GM21423 (cell line): ENCODE measurements at regions not wholly inside any gene's neighbourhood (a gene's known extent, or its start where the extent isn't known, plus 50 kb on each side); places are given as distances from the start of the nearest gene placed in this dataset.
A peak's percentile ranks its signal among the peaks of the same experiment; 100 is the strongest.

Experiments used
- ATAC-seq: cut with Tn5 transposase; IDR thresholded peaks from one replicate; pipeline ENCODE4 v1.9.1; 2021; ENCODE audit warnings: mild to moderate bottlenecking, moderate library complexity; ENCODE audit not compliant: unreplicated experiment

DNA sequence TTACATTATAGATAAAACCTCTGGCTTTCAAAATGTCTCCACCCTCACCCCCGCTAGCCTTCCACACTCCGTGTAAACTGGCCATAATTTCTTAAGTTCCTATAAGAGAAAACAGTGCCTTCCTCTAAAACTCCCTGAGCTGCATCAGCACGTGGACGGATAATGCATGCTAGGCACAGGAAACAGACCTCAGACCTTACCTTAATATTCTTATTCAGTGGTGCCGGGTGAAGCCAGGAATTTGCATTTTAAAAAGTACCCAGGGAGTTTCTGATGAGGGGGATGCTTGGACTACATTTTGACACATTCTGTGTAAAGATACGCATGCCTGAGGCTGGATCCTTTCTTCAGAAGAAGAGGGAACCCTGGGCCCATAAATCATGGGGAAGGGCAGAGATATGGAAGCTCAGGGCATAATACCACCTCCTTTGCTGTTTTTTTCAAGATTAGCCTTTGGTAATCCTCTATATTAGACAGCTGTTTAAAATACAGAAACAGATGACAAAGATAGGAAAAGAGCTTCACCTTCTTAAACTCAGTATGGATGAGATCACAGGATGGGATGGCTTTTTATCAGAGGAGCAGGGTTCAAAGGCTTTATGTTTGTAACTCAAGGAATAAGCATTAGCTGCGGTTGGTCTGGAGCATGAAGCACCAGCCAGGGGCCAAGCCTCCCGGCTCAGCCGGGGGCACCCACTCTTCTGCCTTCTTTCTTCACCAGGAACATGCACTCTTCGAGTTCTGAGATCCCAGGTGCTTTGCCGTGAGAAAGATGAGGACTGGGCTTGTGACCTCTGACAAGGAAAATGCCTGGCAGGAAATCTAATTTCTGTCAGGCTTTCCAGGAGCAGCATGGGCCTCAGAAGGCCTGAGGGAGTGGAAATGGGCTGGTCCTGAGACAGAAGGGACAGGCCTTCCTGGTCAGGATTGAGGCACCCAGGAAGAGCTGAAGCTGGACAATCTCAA, 218.1 kb upstream of the SOX4 start:
- ATAC-seq, result peak; percentile 56

DNA sequence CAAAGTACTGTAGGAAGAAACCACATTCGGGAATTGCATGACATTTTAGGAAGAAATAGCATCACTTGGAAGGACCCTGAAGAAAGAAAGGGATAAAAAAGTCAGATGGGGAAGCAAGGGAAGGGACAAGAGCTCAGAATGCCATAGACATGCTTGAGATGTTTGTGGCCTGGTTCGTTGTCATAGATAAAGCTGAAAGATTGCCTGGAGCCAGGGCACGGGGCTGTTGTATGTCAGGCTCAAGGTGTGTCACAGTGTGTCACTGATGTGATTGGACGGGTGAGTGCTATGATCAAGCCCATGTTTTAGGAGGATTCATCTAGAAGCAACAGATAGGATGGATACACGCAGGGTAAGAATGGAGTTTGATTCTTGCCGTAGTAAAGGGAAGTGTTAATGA, 216.2 kb upstream of the SOX4 start:
- ATAC-seq, result no peak

DNA sequence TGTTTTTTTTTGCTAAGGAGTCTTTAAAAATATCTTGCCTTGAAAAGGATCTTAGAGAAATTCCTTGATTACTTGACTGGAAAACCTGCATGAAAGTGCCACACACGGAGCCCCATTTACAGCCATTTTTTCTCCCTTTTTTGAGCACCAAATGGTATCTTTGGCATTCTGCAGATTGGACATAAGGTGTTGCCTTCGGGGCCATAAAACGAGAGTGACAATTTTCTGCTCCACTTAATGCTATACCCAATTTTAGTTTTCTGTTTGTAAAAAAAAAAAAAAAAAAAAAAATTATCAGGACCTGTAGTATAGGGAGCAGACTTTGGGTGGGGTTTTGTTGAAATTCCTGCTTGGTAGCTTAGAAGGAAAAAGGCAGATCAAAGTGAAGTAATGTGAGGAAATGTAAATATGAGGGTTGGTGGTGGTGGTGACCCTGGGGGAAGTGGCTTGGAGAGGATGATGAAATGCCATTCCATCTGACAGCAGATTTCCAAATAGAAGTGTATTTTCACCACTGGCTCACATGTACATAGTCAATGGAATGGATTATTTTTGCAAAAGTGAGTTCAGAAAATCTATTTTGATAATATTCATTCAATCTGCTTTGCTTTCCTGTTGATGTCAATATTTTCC, 212.1 kb upstream of the SOX4 start:
- no peak for ATAC-seq

DNA sequence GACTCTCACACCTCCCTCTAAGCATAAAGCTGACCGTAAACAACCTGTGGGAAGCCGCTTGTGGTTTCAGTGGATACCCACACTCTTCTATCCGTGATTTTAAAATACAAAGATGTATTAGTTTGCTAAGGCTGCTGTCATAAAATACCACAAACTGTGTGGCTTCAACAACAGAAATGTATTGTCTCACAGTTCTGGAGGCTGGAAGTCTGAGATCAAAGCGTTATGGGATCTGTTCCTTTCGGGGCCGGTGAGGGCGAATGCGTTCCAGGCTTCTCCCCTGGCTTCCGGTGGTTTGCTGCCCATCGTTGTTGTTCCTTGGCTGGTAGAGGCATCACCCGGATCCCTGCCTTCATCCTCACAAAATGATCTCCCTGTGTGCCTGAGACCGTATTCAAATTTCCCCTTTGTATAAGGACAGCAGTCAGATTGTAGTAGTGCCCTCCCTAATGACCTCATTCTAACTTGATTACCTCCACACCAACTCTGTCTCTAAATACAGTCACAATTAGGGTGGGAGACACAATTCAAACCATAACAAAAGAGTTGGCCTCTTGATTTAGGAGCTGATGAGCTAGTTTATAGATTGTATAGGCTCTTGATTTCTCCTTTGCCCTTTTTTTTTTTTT, 210.6 kb upstream of the SOX4 start:
- no peak for ATAC-seq

DNA sequence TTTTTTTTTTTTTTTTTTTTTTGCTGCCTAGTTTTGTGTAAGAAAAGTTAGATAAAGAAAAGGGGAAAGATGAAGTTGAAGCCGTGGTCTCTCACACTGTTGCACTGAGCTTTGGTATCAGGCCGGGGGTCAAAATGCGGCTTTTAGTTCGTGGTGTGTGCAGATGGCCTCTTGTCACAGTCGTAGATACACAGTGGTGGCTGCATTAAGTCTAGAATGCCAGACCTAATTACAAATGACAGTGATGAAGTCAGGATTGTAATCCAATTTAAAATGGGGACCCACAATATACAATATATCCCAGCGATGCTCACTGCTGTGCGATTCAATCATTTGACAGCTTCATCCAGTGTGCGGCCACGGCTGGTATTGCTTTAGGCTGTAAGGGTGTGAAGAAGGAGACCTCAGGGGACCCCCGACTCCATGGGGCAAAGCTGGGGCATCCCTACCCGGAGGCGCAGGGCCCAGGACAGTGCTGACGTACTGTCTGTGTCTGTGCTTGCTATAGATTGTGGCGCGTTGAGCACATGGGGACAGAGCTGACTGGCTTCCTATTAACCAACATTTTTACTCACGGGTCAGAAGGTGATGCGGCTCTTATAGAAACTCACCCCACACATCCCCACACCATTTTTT, 210.0 kb upstream of the SOX4 start:
- no peak for ATAC-seq

DNA sequence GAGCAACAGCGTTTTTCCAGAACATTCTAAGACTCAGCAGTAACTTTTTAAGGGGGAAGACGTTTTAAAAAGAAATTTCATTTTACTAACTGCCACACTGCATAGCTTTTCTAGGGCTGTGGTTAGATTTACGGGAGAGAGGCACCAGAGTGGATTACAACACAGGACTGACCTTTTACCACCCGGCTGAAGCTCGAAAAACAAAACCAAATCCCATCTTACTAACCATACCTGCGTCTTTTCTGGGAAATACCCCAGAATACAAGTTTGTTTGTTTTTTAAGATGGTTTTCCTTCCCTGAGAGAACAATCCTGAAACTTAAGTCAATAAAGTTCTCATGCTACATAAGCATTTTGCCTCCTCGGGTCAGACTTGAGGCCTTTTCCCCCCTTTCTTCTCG, 209.3 kb upstream of the SOX4 start:
- no peak for ATAC-seq

DNA sequence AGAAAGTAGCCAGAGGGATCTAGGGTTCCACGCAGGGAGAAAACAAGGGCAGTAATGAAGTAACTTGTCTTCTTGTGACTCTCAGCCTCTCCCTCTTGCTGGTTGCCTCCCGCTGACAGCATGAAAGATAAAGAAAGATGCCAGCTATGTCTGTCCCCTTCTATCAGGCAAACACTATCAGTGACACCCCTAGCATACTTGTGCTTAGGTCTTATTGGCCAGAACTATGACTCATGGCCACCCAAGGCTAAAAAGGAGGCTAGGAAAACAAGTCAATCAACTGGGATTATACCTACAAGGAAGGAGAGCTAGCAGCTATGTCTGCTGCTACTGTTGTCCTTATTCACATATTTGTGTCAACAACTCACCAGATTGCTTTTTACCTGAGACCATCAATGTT, 206.8 kb upstream of the SOX4 start:
- ATAC-seq, result no peak

DNA sequence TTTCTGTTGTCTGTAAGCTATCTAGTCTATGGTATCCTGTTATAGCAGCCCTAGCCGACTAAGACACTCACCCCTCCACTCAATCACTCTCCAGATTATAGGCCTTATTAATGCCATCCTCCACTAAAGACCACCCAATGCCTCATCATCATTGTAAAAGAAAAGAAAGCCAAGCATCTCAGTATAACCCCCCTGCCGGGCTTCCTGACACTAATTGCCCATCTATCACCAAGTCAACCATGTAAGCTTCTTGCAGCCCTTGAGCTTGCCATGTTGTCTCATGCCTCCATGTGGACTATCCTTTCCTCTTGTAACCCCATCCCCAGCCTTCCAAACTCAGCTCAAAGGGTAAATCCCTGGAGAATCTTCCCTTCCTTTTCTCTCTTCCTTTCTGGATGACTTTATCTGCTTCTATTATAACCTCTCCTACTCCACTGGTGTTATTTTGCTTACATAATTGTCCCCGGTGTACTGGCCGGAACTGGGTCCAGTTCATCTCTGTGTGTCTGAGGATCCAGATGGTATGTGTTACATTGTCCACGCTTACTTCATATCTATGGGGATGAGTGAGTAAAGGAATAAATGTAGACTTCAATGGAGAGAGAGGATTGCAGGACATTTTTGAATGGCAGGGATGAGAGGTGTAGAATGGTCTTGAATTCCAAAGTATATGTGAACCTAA, 202.9 kb upstream of the SOX4 start:
- ATAC-seq, result no peak

DNA sequence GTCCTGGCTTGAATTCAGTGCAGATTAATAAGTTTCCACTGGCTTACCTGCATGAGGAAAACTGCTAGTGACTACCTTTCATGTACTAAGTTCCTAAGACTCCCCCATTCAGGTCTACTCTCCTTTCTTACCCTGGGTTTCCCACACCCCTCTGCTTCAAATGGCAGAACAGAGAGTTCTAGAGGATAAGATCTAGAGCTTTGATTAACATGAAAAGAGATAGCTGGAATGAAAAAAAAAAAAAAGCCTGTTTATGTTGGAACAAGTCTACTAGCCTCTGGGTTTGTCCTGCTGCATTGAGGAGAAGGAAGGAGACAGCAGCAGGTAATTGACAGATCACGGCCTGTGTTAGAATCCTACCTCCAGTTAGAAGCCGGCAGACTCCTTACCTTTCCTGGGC, 201.4 kb upstream of the SOX4 start:
- no peak for ATAC-seq

DNA sequence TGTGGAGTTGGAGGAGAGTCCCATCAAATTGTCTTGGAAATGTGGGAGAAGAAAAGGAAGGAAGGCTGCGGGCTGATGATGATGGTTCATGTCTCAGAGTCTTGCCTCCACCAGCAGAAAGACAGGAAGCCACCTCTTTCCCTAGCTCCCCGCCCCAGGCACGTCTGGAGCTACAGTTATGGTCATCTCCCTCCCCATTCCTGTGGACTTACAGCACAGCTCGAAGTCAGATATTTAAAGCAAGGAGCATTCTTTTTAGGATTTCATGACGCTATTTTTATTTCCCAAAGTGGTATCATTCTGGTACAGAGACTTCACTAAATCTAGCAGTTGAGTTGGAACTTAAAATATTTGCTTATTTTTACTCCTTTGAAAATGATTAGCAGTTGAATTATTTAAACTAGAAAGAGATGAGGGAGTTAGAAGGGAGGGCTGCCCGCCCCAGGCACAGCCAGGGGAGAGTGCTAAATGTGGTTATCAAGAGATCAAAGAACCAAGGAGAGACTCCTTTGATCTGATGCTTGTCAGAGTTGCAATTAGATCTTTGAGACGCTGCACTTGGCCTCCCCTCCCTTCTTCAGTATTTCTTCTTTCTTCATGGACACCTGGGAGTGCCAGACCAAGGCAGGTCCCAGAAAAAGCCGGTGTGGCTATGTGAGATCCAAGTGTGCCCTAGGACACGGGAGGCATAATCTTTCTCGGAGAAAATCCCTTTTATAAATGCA, 199.9 kb upstream of the SOX4 start:
- no peak for ATAC-seq

DNA sequence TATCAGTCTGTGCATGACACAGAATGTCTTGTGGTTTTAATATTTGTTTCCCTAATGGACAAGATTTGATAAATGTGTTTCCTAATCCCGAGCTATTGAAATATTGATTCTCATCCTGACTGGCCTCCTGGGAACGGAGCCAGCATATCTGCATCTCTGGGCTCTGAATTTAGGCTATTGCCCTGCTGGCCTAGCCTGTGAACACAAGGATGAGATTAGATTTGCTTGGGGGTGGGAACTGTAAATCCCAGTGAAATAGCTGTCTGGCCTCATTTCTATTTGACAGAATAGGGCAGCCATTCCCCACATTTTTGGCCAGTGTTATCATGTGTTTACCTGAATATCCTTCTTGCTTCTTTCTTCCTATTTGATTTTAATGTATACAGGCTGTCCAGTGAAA, 198.4 kb upstream of the SOX4 start:
- no peak for ATAC-seq

DNA sequence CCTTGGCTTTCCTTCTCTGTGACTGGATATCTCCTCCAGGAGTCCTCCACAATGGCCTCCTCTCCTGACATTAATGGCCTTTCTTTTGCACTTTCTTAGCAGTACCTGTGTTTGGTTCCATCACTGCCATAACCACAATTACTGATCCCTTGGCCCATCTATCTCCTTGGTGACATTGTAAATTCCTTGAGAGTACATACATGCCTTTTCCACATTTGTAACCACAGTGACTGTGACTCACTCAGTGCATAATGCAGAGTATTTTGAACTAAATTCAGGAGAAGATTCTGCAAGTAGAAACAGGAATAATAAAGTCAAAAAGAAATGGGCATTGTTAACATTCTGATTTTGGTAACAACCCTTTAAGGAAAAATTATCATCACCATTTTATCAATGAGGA, 197.2 kb upstream of the SOX4 start:
- ATAC-seq, result no peak

DNA sequence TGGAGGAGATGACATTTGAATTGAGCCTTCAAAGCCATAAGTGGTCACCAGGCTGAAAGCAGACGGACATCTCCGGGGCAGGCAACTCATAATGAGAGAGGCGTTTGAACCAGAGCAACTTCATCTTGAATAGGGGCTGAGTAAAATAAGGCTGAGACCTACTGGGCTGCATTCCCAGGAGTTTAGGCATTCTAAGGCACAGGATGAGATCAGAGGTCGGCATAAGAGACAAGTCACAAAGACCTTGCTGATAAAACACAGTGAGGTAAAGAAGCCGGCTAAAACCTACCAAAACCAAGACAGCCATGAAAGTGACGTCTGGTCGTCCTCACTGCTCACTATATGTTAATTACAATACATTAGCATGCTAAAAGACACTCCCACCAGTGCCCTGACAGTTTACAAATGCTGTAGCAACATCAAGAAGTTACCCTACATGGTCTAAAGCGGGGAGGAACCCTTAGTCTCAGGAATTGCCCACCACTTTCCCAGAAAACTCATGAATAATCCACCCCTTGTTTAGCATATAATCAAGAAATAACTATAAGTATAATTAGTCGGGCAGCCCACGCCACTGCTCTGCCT, 194.7 kb upstream of the SOX4 start:
- no peak for ATAC-seq

DNA sequence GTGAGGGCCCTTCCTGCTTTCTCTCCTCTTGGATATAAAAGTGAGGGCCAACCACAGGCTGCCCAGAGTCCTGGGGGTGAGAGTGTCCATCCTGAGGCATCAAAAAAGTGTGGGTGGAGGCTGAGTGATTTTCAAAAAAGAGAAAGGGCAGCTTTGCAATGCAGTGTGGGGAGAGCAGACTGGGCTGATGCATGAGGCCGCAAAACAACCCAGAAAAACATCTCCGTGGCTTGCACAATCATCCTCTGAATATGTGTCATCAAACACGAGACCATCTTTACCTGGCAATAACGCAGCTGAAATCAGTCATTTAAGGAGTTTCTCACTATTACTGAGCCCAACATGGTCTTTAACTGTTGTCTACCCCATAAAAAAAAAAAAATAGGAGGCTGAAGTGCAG, 191.2 kb upstream of the SOX4 start:
- ATAC-seq, result peak; percentile 66

DNA sequence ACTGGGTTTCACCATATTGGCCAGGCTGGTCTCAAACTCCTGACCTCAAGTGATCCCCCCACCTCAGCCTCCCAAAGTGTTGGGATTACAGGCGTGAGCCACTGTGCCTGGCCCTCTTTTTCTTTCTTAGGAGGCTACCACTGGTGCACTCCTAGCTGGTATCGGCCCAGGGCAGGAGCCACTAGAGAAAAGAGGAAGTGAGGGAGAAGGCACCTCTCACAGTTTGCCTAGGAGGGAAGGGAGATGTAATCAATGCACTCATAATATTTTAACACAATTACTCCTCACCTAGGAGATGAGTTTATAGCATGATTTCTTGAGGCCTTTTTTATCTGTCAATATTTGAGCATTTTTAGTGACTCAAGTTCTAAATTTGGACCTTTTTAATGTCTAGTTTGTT, 189.0 kb upstream of the SOX4 start:
- ATAC-seq, result peak; percentile 72

DNA sequence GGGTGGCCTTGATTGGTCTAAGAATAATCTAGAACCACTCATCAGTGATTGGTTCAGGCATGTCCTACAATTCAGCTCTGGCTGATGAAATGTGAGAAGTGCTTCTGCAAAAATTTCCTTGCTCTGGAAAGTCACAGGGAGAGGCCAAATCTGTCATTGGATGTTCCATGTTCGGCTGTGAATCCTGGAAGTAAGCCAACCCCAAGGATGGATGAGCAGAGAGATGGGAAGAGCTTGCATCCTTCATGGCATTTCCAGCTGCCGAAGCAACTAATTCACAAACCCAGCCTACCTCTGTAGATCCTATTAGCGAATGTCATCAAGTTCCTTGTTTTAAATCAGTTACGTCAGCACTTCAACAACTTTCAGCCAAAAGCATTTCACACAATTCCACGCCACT, 187.2 kb upstream of the SOX4 start:
- no peak for ATAC-seq

DNA sequence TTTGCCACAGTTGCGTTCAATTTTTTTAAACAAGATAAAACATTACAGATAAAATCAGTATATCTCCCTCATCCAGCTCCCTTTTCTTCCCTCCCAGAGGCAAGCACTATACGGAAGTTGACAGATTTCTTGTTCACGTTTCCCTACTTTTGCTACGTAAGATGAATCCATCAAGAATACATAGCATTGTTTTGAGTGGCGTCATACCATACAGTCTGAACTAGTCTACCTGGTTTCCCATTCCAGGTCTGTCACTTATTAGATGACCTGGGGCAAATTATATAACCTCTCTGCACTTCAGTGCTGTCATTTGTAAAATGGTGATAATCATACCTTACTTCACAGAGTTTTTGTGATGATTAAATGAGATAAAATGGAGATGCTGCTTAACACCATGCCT, 184.3 kb upstream of the SOX4 start:
- ATAC-seq, result no peak

DNA sequence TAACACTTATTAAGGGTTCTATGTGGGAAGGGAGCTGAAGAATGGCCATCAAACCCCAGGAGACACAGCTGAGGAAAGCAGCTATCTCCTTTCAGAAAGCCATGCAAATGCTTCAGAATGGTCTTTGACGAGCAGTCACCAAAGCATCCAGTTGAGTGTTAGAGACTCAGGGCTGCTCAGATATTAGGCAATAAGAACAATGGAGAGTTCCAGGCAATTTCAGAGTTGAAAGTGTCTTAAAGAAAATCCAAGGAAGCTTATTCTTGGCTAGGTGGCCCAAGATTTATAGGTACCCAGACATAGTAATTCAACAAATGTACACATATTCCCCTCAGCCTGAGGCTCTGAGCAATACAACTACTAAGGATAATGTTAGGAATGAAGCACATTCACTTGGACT, 180.1 kb upstream of the SOX4 start:
- ATAC-seq, result no peak

DNA sequence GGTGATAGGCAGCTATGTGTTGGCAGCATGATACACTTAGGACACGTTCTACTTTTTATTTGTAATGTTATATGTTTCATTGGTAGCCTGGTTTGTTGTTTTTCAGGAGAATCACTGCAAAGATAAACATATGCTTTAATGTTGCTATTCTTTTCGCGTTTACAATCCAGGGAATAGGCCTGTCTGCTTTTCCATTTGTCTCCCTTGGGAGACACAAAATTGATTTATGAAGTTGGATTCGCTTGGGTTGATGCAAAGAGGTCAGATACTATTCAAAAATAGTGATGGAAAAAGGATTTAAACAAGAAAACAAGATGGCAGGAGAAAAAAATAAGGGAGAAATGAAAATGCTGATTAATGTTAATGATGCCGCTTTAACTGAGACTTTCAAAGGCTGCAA, 179.5 kb upstream of the SOX4 start:
- no peak for ATAC-seq
